OCI-LY7 (cell line): ENCODE measurements at regions not wholly inside any gene's neighbourhood (a gene's known extent, or its start where the extent isn't known, plus 50 kb on each side); places are given as distances from the start of the nearest gene placed in this dataset.
"Not testable (repeated sequence)": the region's sequence is repeated elsewhere in the genome, so short reads cannot be mapped to it uniquely, and the experiment has no call there.

Experiments used
- BruUV-seq: library from RNA; stranded (reverse); fragments of 400-500 nt; replicated peaks from 2 replicates; lab custom pipeline; 2021; lab: Mats Ljungman, UMichigan
- CTCF ChIA-PET: fragments of 300-600 bp; sonication (Branson Sonifier 250); formaldehyde crosslinking; loops from one replicate; lab custom pipeline; 2022; ENCODE audit warnings: antibody characterized with exemption; ENCODE audit not compliant: unreplicated experiment; lab: Charles Lee
- POLR2A ChIA-PET: fragments of 300-600 bp; sonication (Branson Sonifier 250); formaldehyde crosslinking; loops from one replicate; lab custom pipeline; 2022; ENCODE audit warnings: antibody characterized with exemption; lab: Charles Lee
- DNase-seq: peaks from one replicate; pipeline ENCODE4 v3.0.0-alpha.2; 2015; ENCODE audit warnings: low spot score
- H2AFZ ChIP-seq: fragments of 200-600 bp; sonication (generic), shearing (Covaris generic); 2 replicates; pipeline ENCODE4 v1.6.1; 2014; ENCODE audit warnings: mild to moderate bottlenecking, antibody characterized with exemption, low read length, moderate library complexity
- H3K27ac ChIP-seq: fragments of 200-600 bp; sonication (generic); 2 replicates; pipeline ENCODE4 v1.5.1; 2014; ENCODE audit warnings: mixed run types, low read depth, mild to moderate bottlenecking, moderate library complexity, low read length, inconsistent platforms; ENCODE audit not compliant: poor library complexity, severe bottlenecking
- H3K36me3 ChIP-seq: fragments of 200-600 bp; sonication (generic); 2 replicates; pipeline ENCODE4 v1.6.1; 2014; ENCODE audit warnings: mild to moderate bottlenecking, antibody characterized with exemption, low read length, moderate library complexity, mixed read lengths; ENCODE audit not compliant: insufficient read depth
- H3K4me1 ChIP-seq: fragments of 200-600 bp; sonication (generic); 2 replicates; pipeline ENCODE4 v1.5.1; 2014; ENCODE audit warnings: mild to moderate bottlenecking, low read length; ENCODE audit not compliant: insufficient read depth, poor library complexity, severe bottlenecking
- H3K4me2 ChIP-seq: fragments of 200-600 bp; sonication (generic); 2 replicates; pipeline ENCODE4 v1.6.1; 2014; ENCODE audit warnings: mild to moderate bottlenecking, low read length
- H3K4me3 ChIP-seq: fragments of 200-600 bp; sonication (generic); 2 replicates; pipeline ENCODE4 v1.5.1; 2014; ENCODE audit warnings: mild to moderate bottlenecking, low read depth, low read length; ENCODE audit not compliant: poor library complexity, severe bottlenecking
- H3K79me2 ChIP-seq: fragments of 200-600 bp; sonication (generic); 2 replicates; pipeline ENCODE4 v1.6.1; 2016; ENCODE audit warnings: low read depth, mild to moderate bottlenecking, low read length, moderate library complexity, mixed read lengths; ENCODE audit not compliant: insufficient read depth
- H3K9me2 ChIP-seq: fragments of 200-600 bp; sonication (generic); 2 replicates; pipeline ENCODE4 v1.6.1; 2016; ENCODE audit warnings: mild to moderate bottlenecking, low read length, mixed read lengths; ENCODE audit not compliant: insufficient read depth
- H3K9me3 ChIP-seq: fragments of 200-600 bp; sonication (generic); 2 replicates; pipeline ENCODE4 v1.6.1; 2014; ENCODE audit warnings: mild to moderate bottlenecking, mixed run types, low read length, mixed read lengths
- H4K20me1 ChIP-seq: fragments of 200-600 bp; sonication (generic); 2 replicates; pipeline ENCODE4 v1.6.1; 2014; ENCODE audit warnings: mild to moderate bottlenecking, antibody characterized with exemption, low read length, moderate library complexity, mixed read lengths; ENCODE audit not compliant: insufficient read depth
- EZH2phosphoT487 ChIP-seq: fragments of 200-600 bp; sonication (generic); IDR thresholded peaks from 2 replicates; pipeline ENCODE4 v1.6.1; 2018; ENCODE audit warnings: low read depth, borderline replicate concordance, mild to moderate bottlenecking, mixed run types, antibody characterized with exemption, low read length, moderate library complexity, mixed read lengths
- intact Hi-C: fragments of 100-400 bp; cut with micrococcal nuclease; formaldehyde crosslinking; loops from one replicate; pipeline ENCODE4 v1.10.0; 2022; ENCODE audit not compliant: unreplicated experiment
- TF ChIP-seq, protein P1 (sequence below): fragments of 200-600 bp; sonication (generic); conservative IDR thresholded peaks from 2 replicates; pipeline ENCODE4 v1.5.1; 2014; ENCODE audit warnings: mild to moderate bottlenecking, antibody characterized with exemption, low read length, moderate library complexity, mixed read lengths

DNA sequence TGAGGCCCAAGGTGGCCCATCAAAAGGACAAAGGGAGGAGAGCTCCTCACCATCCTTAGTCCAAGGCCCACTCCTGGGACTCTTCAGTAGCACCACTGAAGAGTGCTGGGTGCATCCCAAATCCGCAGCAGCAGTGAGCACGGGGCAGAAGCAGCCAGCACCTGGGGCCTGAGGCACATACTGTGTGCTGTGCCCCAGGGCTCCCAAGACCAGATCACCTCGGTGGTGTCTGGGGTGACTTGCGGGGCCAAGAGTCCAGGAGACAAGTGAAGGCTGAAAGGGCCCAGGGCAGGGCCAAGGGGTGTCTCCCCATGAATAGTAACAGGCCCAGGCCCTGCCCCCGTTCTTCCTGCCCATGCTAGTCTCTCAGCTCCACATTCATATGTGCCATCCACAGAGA lies 59.9 kb upstream of the INSIG1 start:
- Histone ChIP-seq H3K79me2 (no peaks in the 10 kb centered on the region), H3K27ac (no peak overlapping the region), H3K9me2 (no peaks in the 10 kb centered on the region), H3K4me3 (no peak overlapping the region), H3K4me2 (no peak overlapping the region), H3K4me1 (no peaks in the 10 kb centered on the region), H3K36me3 (no peaks in the 10 kb centered on the region), H4K20me1 (no peaks in the 10 kb centered on the region), H2AFZ (no peak overlapping the region), H3K9me3 (no peaks in the 10 kb centered on the region)
- CTCF ChIA-PET, result no interaction called here
- TF ChIP-seq, protein P1, sequence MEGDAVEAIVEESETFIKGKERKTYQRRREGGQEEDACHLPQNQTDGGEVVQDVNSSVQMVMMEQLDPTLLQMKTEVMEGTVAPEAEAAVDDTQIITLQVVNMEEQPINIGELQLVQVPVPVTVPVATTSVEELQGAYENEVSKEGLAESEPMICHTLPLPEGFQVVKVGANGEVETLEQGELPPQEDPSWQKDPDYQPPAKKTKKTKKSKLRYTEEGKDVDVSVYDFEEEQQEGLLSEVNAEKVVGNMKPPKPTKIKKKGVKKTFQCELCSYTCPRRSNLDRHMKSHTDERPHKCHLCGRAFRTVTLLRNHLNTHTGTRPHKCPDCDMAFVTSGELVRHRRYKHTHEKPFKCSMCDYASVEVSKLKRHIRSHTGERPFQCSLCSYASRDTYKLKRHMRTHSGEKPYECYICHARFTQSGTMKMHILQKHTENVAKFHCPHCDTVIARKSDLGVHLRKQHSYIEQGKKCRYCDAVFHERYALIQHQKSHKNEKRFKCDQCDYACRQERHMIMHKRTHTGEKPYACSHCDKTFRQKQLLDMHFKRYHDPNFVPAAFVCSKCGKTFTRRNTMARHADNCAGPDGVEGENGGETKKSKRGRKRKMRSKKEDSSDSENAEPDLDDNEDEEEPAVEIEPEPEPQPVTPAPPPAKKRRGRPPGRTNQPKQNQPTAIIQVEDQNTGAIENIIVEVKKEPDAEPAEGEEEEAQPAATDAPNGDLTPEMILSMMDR, result no peak
- intact Hi-C loops, result no loop called here
- no peak for DNase-seq
- POLR2A ChIA-PET, result no interaction called here
- BruUV-seq, result no TSS peak

DNA sequence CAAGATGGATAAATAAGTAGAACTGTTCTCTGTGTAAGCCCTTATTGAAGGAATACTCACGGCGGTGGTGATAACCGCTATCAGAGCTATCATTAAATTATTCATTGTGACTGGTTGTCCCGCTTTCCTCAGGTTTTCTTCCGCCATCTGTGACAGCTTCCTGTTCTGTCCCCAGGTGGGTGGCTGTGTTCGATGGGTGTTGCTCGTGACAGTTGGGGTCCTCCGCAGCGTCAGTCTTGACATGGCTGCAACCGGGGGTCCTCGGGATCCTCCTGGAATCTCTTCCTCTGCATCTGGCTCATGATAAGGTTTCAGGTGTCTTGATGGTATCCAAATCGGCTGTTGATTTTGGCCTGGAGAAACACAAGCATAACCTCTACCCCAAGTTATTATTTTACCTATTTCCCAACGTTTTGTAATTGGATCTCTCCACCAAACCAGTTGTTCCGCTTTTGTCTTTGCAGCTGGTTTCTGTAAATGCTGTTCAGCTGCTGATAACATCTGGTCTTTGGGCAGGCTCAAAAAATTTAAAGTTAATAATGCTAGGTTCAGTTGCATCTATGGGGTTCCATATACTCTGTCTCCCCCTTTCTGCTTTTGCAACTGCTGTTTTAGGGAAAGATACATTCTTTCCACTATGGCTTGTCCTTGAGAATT lies 58.1 kb upstream of the INSIG1 start:
- CTCF ChIA-PET, POLR2A ChIA-PET, H3K27ac ChIP-seq, H2AFZ ChIP-seq, H3K4me3 ChIP-seq, BruUV-seq, H3K4me1 ChIP-seq, H3K36me3 ChIP-seq, H3K9me3 ChIP-seq, H3K9me2 ChIP-seq, H4K20me1 ChIP-seq, H3K4me2 ChIP-seq, H3K79me2 ChIP-seq, DNase-seq, intact Hi-C loops: not testable (repeated sequence)

DNA sequence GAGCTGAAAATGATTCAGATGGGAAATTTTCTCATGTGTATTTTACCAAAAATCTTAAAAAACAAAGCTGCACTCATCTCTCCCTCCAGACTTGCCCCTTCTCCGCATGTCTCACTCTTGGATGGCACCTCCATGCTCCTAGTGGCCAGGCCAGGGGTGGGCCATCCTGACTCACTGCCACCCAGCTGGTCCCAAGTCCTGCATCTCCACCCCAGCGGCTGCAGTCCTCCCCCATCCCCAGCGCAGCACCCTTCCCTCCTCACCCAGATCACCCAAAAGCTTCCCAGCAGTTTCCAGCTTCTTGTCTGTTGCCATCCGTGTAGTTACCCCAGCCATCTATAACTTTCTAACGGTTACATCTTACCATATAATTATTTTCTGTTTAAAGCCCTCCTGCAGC lies 53.0 kb upstream of the INSIG1 start:
- no peak for TF ChIP-seq EZH2phosphoT487
- TF ChIP-seq, protein P1, result no peak

More for the DNA sequence above, 53.0 kb upstream of the INSIG1 start:
- Histone ChIP-seq H3K79me2 (no peaks in the 10 kb centered on the region), H2AFZ (no peak overlapping the region), H3K4me2 (no peak overlapping the region), H4K20me1 (no peaks in the 10 kb centered on the region), H3K9me2 (no peaks in the 10 kb centered on the region), H3K27ac (no peak overlapping the region), H3K9me3 (no peaks in the 10 kb centered on the region), H3K36me3 (no peaks in the 10 kb centered on the region), H3K4me3 (no peak overlapping the region), H3K4me1 (no peaks in the 10 kb centered on the region)
- BruUV-seq, result no TSS peak
- POLR2A ChIA-PET, result no interaction called here
- intact Hi-C loops, result no loop called here
- CTCF ChIA-PET, result interaction anchor here (0.5 kb wide), 1 partner anchor 182 kb away, joined by 3 read pairs; no protein-coding TSS in a partner anchor
- DNase-seq, result no peak
